PC-3 (cell line): ENCODE measurements at regions not wholly inside any gene's neighbourhood (a gene's known extent, or its start where the extent isn't known, plus 50 kb on each side); places are given as distances from the start of the nearest gene placed in this dataset.

Experiments used
- ATAC-seq: fragments of 200-7000 bp; cut with Tn5 transposase; 2 replicates; pipeline ENCODE4 v1.9.1; 2020; ENCODE audit warnings: mild to moderate bottlenecking, moderate library complexity
- BruUV-seq: library from RNA; stranded (reverse); fragments of 400-500 nt; replicated peaks from 2 replicates; lab custom pipeline; 2021; lab: Mats Ljungman, UMichigan
- CTCF ChIA-PET: fragments of 300-600 bp; sonication (Branson Sonifier 250); formaldehyde crosslinking; loops from one replicate; lab custom pipeline; 2022; ENCODE audit warnings: antibody characterized with exemption; lab: Charles Lee
- POLR2A ChIA-PET: fragments of 300-600 bp; sonication (Branson Sonifier 250); formaldehyde crosslinking; loops from one replicate; lab custom pipeline; 2022; ENCODE audit warnings: antibody characterized with exemption; ENCODE audit not compliant: unreplicated experiment; lab: Charles Lee
- DNase-seq: peaks from one replicate; pipeline ENCODE4 v3.0.0-alpha.2; 2015
- H2AFZ ChIP-seq: fragments of 300-600 bp; sonication (generic); 2 replicates; pipeline ENCODE4 v1.6.0; 2016; ENCODE audit warnings: antibody characterized with exemption, low read length
- H3F3A ChIP-seq: fragments of 300-600 bp; sonication (generic); one replicate; pipeline ENCODE4 v1.6.0; 2017; ENCODE audit warnings: antibody characterized with exemption, low read length, control low read depth, mild to moderate bottlenecking; ENCODE audit not compliant: unreplicated experiment
- H3K27ac ChIP-seq: fragments of 300-600 bp; sonication (generic); 2 replicates; pipeline ENCODE4 v1.5.1; 2016; ENCODE audit warnings: mild to moderate bottlenecking, low read length
- H3K27me3 ChIP-seq: fragments of 300-600 bp; sonication (generic); 2 replicates; pipeline ENCODE4 v1.6.1; 2016; ENCODE audit warnings: low read length, mixed read lengths
- H3K36me3 ChIP-seq: fragments of 300-600 bp; sonication (generic); 2 replicates; pipeline ENCODE4 v1.6.1; 2016; ENCODE audit warnings: low read depth, mixed run types, low read length, mixed read lengths
- H3K4me1 ChIP-seq: fragments of 300-600 bp; sonication (generic); 2 replicates; pipeline ENCODE4 v1.5.1; 2016; ENCODE audit warnings: low read length; ENCODE audit not compliant: insufficient read depth
- H3K4me2 ChIP-seq: fragments of 300-600 bp; sonication (generic); 2 replicates; pipeline ENCODE4 v1.6.0; 2016; ENCODE audit warnings: low read length
- H3K4me3 ChIP-seq: fragments of 300-600 bp; sonication (generic); 2 replicates; pipeline ENCODE4 v1.5.1; 2016; ENCODE audit warnings: mild to moderate bottlenecking, low read length, mixed read lengths
- H3K79me2 ChIP-seq: fragments of 300-600 bp; sonication (generic); 2 replicates; pipeline ENCODE4 v1.6.1; 2017; ENCODE audit warnings: low read length, mixed read lengths
- H3K9ac ChIP-seq: fragments of 300-600 bp; sonication (generic); 2 replicates; pipeline ENCODE4 v1.6.0; 2016; ENCODE audit warnings: mild to moderate bottlenecking, low read length
- H3K9me2 ChIP-seq: fragments of 300-600 bp; sonication (generic); replicated peaks from 2 replicates; pipeline ENCODE4 v1.6.1; 2016; ENCODE audit warnings: mixed run types, low read length, mixed read lengths
- H3K9me3 ChIP-seq: fragments of 300-600 bp; sonication (generic); 2 replicates; pipeline ENCODE4 v1.6.1; 2016; ENCODE audit warnings: low read length, mixed read lengths
- H4K20me1 ChIP-seq: fragments of 300-600 bp; sonication (generic); 2 replicates; pipeline ENCODE4 v1.6.1; 2016; ENCODE audit warnings: low read length, mixed read lengths
- CTCF ChIP-seq: fragments of 300-600 bp; sonication (generic); conservative IDR thresholded peaks from 2 replicates; pipeline ENCODE4 v1.5.1; 2017; ENCODE audit warnings: antibody characterized with exemption, low read depth, mild to moderate bottlenecking, low read length
- EZH2 ChIP-seq: fragments of 300-600 bp; sonication (generic); IDR thresholded peaks from one replicate; pipeline ENCODE4 v1.6.1; 2017; ENCODE audit warnings: antibody characterized with exemption, mild to moderate bottlenecking, low read length; ENCODE audit not compliant: unreplicated experiment
- EZH2phosphoT487 ChIP-seq: fragments of 300-600 bp; sonication (generic); IDR thresholded peaks from 2 replicates; pipeline ENCODE4 v1.6.1; 2018; ENCODE audit warnings: mild to moderate bottlenecking, antibody characterized with exemption, low read length, borderline replicate concordance
- intact Hi-C: fragments of 100-400 bp; cut with micrococcal nuclease; formaldehyde crosslinking; loops from 2 replicates; pipeline ENCODE4 v1.9.0; 2023

DNA sequence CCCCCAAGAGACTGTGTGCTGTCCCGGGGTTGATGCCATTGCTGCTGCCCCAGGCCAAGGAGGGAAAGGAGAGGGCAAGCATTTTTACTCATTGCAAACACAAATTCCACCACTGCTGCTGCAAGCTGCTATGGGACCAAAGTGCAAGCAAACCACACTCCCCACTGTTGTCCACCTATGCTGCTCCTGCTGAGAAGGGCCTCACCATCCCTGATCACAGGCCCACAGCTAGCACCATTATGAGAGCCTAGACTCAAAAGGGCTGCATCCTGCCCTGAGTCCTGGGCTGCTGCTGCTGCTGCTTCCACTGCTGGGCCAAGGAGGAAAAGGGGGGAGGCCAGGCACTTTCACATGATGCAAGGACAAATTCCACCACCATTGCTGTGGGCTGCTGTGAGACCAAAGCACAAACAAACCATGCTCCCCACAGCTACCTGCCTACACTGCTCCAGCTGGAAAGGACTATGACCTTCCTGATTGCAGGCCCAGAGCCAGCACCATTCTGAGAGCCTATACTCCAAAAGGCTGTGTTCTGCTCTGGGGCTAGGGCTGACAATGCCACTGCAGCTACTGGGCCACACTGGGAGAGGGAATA lies 218.2 kb upstream of the ZCCHC13 start:
- no peak overlapping the region for H3K4me3 ChIP-seq
- H3K9ac ChIP-seq = no peak overlapping the region
- H4K20me1 ChIP-seq = no peaks in the 10 kb centered on the region
- H3K36me3 ChIP-seq = no peaks in the 10 kb centered on the region
- no peak overlapping the region for H3K27ac ChIP-seq
- no peaks in the 10 kb centered on the region for H3K27me3 ChIP-seq
- ChIA-PET CTCF (no interaction called here), POLR2A (no interaction called here)
- H3K9me2 ChIP-seq = no peaks in the 10 kb centered on the region
- no TSS peak for BruUV-seq
- intact Hi-C loops = no loop called here
- H3K4me2 ChIP-seq = no peak overlapping the region
- no peaks in the 10 kb centered on the region for H3F3A ChIP-seq
- H3K9me3 ChIP-seq = 0 out of 2 replicates have a peak, but pooled peaks cover 3% of the 10 kb centered on the region
- no peak overlapping the region for H2AFZ ChIP-seq
- TF ChIP-seq EZH2 (no peak), CTCF (no peak), EZH2phosphoT487 (no peak)
- DNase-seq (no peak), ATAC-seq (no peak)
- no peaks in the 10 kb centered on the region for H3K4me1 ChIP-seq
- H3K79me2 ChIP-seq = no peaks in the 10 kb centered on the region

DNA sequence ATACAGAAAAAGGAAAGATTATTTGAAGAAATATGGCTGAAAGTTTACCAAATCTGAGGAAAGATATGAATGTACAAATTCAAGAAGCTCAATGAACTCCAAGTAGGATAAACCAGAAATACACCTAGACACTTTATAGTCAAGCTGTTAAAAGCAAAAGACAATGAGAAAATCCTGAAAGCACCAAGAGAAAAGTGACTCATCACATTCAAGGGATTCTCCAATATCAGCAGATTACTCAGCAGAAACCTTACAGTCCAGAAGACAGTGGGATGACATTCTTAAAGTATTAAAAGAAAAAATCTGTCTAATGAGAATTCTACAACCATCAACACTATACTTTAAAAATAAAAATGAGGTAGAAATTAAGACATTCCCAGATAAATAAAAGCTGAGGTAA lies 223.8 kb upstream of the ZCCHC13 start:
- POLR2A ChIA-PET = no interaction called here
- Histone ChIP-seq H3F3A (no peaks in the 10 kb centered on the region), H3K79me2 (no peaks in the 10 kb centered on the region), H3K4me1 (no peaks in the 10 kb centered on the region), H3K9me3 (0 out of 2 replicates have a peak, but pooled peaks cover 4% of the 10 kb centered on the region), H3K4me2 (no peak overlapping the region), H3K9ac (no peak overlapping the region), H2AFZ (no peak overlapping the region), H3K27ac (no peak overlapping the region), H3K4me3 (no peak overlapping the region), H4K20me1 (no peaks in the 10 kb centered on the region), H3K9me2 (no peaks in the 10 kb centered on the region), H3K36me3 (no peaks in the 10 kb centered on the region), H3K27me3 (no peaks in the 10 kb centered on the region)
- TF ChIP-seq CTCF = no peak
- TF ChIP-seq EZH2 = no peak
- TF ChIP-seq EZH2phosphoT487 = no peak
- ATAC-seq = no peak
- DNase-seq = no peak
- intact Hi-C loops = no loop called here
- CTCF ChIA-PET = no interaction called here
- no TSS peak for BruUV-seq

DNA sequence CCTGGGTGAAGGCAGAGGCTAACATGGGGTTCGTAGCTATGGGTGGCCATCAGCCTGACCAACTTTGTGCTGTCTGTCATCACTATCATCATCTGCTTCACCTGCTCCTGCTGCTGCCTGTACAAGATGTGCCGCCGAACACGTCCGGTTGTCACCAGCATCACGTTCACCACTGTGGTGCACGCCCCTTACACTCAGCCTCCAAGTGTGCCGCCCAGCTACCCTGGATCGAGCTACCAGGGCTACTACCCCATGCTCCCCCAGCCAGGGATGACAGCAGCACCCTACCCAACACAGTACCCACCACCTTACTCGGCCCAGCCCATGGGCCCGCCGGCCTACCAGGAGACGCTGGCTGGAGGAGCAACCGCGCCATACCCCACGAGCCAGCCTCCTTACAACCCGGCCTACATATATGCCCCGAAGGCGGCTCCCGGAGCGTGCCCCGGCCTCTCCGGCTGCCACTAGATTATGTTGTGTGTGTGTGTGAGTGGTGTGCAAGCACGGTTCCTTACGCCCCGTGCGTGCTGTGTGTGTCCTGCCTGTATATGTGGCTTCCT lies 213.4 kb upstream of the XIST start:
- H3K27ac ChIP-seq = no peak overlapping the region
- DNase-seq = no peak
- H3K79me2 ChIP-seq = no peaks in the 10 kb centered on the region
- H3K4me2 ChIP-seq = no peak overlapping the region
- H3K4me3 ChIP-seq = no peak overlapping the region
- TF ChIP-seq EZH2 (no peak), EZH2phosphoT487 (no peak), CTCF (no peak)
- no peak for ATAC-seq
- no peak overlapping the region for H2AFZ ChIP-seq
- H3K36me3 ChIP-seq = no peaks in the 10 kb centered on the region
- no peaks in the 10 kb centered on the region for H3K9me2 ChIP-seq
- H4K20me1 ChIP-seq = no peaks in the 10 kb centered on the region
- no peak overlapping the region for H3K9ac ChIP-seq
- no peaks in the 10 kb centered on the region for H3K27me3 ChIP-seq
- ChIA-PET CTCF (no interaction called here), POLR2A (no interaction called here)
- intact Hi-C loops = no loop called here
- peaks cover 5% of the 10 kb centered on the region; the same call in 1 of the 2 replicates for H3K4me1 ChIP-seq
- no peaks in the 10 kb centered on the region for H3K9me3 ChIP-seq
- no TSS peak for BruUV-seq
- H3F3A ChIP-seq = no peaks in the 10 kb centered on the region
